Pons (tissue), 1 donor: ENCODE measurements at regions not wholly inside any gene's neighbourhood (a gene's known extent, or its start where the extent isn't known, plus 50 kb on each side); places are given as distances from the start of the nearest gene placed in this dataset.

Experiments
- DNase-seq: peaks from one replicate; pipeline ENCODE4 v3.0.0-alpha.2; 2016; ENCODE audit warnings: low spot score

DNA sequence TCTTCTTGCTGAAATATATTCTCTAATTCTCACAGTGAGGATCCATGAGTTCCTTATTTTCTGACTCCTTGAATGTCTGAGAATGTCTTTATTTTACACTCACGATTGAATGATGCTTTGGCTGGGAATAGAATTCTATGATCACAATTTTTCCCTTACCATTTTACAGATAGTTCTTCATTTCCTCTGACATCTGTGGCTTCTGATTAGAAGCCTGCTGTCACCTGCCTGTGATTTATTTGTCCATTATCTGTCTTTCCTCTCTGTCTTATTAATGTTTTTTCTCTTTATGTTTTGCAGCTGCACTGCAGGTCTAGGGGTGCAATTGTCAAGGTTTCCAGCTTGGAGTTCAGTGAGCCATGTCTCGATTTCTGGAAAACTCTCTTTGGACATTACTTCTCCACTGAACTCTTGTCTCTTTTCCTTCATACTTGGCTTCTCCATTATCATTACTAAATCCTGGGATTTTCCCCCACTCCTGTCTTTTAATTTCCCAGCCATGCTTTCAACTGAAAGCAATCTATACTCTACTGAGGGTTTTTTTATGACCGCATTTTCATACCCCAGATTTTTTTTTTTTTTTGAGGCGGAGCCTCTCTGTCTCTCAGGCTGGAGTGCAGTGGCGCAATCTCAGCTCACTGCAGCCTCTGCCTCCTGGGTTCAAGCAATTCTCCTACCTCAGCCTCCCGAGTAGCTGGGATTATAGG, 85.8 kb upstream of the PRNP start:
- no peak for DNase-seq

DNA sequence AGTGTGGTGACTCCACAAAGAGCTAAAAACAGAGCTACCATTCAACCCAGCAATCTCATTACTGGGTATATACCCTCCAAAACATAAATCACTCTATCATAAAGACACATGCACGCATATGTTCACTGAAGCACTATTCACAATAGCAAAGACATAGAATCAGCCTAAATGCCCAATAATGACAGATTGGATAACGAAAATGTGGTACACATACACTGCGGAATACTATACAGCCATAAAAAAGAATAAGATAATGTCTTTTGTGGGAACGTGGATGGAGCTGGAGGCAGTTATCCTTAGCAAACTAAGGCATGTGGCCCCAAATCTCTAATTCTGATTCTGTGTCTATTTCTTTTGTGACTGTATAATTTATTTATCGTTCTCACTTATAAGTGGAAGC, 89.0 kb upstream of the PRNP start:
- DNase-seq: no peak

DNA sequence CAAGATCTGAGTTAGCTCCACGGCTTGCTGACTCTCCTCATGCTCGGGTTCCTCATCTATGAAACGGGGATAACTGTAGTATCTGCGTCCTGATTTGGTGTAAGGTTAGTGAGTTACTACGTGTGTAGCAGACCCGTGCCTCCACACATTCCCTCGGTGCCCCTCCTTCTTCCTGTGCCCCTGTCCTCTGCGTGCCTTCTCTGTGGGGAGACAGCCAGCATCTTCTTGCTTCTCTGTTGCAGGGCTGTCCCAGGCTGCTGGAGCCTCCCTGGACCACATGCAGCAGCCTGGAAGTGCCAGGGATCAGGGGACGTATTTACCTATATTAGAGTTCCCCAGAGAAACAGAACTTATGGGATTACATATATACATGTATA, 93.1 kb upstream of the PRNP start:
- DNase-seq: no peak

DNA sequence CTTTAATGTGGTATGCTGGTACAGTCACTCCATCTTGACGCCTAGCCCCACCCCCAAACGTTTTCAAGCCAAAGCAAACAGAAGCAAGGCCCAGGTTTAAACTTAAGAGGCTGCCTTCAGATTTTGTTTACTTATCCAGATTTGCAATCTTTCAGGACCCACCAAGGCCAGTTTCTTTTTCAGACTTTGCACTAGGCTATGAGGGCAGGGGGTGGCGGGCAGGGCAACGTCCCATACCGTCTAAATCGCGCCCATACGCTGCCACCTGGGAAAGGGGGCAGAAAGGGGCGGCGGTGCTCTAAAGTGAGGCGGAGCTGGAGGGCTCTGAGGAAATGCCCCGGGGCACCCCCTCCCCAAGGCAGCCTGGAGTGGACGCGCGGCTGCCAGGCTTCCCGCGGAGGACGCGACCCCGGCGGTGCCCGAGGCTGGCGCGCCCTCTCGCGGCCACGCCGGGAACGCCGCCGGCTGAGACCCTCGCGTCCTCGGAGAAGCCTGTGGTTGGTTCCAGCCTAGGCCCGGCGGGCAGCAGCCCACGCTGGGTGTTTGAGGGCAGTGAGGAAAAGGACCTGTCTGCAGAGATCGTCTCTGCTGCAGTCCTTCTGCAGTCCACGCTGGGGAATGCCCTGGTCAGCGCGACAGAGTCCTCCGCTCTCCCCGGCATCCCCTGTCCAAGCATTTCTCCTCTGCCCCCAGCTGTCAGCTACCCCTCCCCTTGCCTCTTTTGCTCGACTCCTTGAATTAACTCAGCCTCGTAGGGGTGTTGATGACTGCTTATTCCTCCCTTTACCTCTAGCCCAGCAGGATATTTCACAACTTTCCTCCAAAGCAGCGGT, 93.7 kb upstream of the PRNP start:
- DNase-seq: no peak

DNA sequence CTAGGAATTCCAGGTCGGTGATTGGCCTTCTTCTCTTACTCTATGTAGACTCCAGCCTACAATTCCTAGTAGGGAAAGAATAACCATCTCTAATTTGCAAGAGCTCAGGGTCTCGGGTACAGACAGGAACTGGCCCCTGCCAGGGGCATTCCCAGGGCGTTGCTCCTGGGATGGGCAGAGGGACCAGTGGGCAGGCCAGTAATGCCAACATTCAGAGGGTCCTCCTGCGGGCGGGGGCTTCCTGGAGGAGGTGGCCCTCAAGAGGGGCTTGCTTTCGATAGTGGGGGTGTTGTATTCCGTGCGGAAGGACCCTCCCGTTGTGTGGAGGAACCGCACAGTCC, 94.3 kb upstream of the PRNP start:
- no peak for DNase-seq

DNA sequence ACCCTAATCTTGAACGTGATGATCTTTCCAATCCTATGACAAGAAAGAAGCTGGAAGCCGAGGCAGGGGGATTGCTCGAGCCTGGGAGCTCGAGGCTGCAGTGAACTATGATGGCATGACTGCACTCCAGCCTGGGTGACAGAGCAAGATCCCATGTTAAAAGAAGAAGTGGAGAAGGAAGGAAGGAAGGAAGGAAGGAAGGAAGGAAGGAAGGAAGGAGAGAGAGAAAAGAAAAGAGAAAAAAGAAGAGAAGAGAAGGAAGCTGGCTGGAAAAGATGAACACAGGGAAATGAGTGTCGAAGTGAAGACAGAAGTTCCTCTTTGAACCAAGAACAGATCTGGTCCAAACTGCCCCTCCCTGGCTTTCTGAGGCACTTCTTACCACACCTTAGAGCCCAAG, 100.5 kb upstream of the PRNP start:
- DNase-seq: no peak

DNA sequence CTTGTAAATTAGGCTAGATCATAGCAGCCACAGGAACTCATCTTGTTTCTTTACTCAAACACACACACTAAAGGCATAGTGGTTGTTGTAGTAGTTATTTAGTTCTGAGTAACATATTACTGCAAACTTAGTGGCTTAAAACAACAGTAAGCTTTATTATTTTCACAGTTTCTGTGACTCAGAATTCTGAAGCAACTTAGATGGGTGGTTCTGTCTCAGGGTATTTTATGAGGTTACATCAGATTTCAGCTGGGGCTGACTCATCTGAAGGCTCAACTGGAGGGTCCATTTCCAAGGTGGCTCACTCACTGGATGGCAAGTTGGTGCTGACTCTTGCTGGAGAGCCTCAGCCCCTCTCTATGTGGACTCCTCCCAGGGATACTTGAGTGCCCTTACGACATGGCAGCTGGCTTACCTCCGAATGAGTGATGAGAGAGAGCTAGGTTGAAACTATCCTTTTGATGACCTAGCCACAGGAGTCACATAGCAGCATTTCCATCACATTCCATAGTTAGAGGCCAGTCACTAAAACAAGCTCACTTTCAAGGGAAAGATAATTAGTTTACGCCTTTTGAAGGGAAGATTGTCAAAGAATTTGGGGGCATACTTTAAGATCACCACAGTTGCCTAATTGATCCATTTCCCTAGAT, 101.0 kb upstream of the PRNP start:
- no peak for DNase-seq

DNA sequence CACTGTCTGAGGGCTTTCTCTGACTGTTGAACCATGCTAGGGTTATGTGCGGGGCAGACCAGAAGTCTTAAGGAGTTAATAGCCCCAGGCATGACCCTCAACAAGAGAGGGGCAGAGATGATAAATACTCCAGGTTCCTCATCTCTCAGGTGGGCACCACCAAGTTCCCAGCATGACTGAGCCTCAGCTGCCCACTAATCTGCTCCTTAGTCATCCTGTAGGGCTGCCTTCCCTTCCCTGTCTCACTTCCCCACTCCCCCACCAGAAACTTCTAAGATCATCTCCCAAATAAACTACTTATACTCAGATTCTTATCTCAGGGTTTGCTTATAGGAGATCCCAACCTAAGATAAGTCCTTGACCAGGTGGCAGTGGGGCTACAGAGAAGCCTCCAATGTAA, 101.7 kb upstream of the PRNP start:
- no peak for DNase-seq

DNA sequence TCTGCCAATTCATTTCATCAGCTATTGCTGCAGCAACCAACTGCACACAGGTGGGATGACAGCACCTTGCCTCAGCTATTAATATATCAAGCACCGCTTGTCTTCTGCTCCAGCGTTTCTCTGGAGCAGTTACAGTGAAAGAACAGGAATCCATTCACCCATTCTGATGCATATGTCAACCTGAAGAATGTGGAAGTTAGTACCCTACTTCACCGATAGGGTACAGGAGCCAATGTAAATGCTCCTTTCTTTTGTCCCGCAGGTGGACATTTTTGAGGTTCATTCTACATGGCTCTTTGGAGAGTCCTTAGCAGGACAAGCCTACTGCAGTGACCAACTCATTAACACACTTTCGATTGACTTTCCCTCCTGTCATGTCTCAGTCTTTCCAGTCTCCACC, 104.4 kb upstream of the PRNP start:
- DNase-seq: no peak

DNA sequence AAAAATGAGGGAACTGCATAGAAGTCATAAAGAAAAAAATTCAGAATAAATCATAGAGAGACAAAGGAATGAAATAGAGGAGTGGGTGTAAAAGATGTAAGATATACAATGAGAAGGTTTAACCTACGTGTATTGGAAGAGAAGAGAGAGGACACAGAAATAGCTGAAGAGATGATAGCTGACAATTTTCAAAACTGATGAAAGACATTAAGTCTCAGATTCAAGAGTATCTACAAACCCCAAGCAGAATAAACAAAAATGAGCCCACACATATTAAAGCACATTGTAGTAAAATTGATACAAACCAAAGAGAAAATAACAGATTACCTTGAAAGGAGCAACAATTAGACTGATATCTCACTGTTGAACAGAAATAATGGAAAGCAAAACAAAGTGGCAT, 107.9 kb upstream of the PRNP start:
- no peak for DNase-seq

DNA sequence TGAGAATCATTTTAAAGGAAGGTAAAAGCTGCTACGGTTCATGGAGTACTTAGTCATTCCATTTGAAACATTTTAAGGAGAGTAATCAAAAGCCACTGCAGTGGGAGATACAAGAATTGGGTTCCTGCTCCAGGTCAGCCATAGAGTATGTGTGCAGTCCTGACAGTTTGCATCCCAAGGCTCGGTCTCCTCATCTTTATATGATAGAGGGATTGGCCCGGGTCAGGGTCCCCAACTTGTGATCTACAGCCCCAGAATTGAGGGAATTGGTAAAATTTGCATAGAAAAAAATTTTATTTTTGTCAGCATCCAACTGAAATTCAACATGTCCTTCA, 111.9 kb upstream of the PRNP start:
- DNase-seq: no peak

DNA sequence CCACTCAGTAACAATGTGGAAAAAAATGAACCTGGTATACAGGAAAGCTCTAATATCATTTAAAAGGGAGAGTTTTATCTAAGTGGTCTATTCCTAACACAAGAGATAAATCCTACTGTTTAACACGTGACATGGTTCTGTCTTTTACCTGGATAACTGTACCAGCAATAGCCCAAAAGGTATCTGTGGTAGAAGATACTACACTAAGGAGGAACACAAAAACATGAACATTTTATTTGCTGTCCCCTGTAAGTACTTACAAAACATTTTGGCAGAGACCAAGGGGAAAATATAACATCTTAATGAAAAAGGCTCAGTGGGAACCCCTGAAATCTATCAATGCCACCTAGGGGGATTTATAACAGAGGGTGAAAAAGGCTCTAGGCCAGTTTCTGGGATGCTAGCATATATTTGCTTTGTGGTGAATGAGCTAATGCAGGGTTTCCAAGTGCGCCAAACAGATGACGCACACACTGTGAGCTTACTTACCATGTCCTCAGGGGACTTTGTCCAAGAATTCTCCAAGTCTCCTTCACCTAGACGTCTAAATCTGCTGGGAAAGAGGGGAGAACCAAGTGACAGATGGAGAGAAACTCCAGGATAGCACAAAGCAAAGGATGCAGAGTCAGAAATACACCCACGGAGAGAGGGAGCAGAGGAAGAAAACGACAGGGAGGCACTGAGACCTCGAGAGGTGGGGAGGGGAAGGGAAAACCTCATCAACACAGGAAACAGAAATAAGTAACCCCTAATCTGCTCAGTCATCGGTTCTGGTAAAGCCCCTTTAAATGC, 112.5 kb upstream of the PRNP start:
- DNase-seq: peak; percentile 26

DNA sequence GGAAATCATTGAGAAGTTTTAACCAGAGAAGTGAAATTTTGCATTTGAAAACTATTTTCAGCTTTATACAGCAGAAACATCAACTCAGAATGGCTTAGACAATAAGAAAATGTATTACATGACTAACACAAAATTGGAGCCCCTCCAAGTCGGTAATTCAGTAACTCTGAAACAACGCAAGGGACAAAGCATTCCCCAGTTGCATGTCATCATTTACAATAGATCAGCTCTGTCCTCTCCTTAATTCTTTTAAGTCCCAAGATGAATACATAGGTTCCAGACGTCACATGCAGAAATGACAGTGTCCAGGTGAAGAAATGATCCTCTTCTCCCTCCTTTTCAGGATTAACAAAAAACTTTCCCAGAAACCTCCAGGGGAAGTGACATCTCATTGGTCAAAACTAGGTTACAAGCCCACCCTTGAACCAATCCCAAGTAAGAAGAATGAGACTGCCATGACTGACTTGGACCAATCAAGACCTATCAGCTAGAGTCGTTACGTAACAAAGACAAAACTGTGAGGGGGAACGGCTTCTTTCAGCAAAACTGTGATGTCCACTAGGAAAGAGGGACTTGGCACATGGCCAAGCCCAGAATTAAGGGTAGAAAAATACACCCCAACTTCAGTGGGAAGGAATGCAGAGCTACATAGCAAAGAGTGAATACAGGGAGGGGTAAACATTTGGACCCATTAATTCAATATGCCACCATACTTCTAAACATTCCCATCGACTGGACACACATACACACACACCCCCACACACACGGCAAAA, 114.3 kb upstream of the PRNP start:
- DNase-seq: no peak

DNA sequence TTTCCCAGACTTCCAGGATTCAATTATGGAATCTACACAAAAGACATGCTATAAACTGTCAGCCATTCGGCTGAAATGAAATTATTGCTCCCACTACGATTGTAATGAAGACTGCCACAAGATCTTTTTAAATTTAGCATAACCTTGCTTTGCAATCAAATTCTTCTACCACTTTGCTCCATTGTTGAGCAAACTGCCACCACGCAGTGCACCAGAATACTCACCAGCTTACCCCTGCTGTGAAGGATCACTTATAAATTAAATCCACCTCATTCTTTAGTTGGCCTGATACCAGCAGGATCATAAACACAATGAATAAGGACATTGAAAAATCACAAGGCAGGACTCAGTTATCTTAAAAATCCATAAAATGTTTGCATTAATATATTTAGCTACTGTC, 116.4 kb upstream of the PRNP start:
- no peak for DNase-seq

DNA sequence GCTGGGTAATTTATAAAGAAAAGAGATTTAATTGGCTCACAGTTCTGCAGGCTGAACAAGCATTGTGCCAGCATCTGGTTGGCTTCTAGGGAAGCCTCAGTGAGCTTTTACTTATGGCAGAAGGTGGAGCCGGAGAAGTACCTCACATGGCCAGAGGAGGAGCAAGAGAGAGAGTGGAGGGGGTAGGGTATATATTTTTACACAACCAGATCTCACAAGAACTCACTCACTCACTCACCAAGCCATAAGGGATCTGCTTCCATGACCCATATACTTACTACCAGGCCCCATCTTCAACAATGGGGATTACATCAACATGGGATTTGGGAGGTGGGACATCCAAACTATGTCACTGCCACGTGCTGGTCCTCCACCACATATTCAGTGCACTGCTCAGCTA, 117.2 kb upstream of the PRNP start:
- DNase-seq: no peak

DNA sequence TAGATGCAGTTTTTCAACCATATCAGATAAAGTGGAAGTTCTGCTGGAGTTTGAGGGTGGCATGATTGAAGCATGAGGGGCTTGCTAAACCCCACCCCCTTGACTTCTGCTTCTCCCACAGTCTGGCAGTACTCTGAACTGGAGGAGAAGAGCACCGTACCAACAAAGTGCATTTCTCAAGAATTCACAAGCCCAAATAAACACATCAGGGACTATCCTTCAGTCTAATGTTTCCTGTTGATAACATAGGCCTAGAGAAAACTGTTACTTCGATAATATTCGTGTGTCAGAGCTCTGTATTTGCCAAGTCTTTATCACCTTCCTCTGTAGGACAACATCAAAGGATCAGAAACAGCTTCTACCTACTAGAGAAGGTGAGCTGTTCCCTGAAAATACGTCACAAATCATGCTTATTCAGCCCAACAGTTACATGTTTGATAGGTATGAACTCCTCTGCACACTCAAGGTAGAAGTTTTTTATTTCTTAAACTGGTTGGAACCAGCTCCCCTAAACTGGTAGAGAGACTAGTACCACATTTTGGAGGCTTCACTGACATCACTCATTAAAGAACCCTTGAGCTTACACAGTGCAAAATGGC, 117.8 kb upstream of the PRNP start:
- no peak for DNase-seq

DNA sequence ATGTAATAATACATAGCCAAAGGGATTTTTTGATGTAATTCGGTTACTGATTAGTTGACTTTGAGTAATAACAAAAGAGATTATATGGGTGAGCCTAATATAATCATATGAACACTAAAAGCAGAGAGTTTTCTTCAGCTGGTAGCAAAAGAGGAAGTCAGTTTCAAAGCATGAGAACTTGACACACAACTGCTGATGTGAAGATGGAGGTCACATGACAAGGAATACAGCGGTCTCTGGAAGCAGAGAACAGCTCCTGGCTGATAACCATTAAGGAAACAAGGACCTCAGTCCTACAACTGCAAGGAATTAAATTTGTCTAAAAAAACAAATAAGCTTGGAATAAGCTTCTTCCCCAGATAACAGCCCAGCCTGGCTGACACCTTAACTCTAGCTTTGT, 119.1 kb upstream of the PRNP start:
- DNase-seq: no peak

DNA sequence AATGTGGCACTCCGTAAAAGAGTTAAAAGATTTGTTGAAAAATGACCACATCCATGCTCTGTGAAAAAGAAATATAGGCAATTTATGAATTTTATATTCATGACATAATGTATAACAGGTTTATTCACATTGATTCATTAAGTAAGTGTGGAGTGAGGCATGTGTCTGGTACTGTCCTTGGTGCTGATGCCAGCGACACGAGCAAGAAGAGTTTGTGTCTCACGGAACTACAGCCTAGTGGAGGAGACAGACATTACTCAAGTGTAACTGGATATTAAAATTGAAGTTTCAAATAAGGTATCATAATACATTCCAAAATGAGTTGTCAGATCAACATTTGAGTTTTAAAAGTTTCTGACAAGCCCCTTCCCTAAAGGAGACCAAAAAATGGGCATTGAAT, 122.7 kb upstream of the PRNP start:
- DNase-seq: no peak

DNA sequence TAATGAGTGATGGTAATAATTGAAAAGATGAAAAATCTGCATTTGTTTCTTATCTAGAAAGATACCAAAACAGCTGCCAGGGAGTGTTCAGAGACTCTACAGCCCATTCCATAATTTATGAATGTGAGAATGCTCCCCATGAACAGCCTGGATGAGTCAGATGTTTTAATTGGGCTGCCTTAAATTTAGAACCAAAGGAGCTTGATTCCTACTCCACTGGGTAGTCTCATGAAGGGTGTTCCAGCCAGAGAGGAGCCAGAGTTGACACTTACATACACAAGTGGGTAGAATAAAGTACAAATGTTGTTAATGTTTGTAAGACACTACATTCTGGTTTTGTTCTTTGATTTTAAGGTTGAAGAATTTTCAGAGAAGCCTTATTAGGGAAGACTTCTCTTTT, 123.2 kb upstream of the PRNP start:
- no peak for DNase-seq

DNA sequence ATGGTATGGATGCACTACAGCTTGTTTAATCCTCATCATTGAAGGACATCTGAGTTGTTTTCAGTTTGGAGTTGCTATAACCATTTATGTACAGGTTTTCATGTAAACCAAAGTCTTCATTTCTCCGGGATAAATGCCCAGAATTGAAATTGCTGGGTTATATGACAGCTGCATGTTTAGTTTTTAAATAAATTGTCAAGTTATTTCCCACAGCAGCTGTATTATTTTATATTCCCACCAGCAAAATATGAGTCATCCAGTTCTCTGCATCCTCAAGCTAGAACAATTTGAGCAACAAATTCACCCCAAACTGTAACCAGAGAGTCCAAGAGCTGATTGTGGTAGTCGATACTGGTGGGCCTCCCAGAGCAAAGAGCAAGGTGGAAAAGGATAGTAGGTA, 125.6 kb upstream of the PRNP start:
- DNase-seq: no peak

DNA sequence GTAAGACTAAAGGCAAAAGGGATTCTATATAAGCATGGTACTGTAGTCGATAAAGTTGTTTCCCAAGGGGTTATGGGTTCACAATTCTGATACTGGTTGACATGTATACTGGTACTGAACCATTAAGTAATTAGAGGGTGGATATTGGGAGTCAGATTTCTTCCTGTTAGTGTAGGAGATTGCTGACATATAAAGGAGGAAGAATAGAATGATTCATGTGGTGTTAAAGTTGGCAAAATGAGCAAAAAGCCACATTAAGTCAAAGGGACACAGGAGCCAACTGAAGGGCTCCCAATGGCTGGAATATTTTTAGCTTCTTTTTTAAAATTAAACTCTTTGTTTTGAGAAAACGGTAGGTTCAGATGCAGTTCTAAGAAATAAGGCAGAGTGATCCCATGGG, 126.3 kb upstream of the PRNP start:
- DNase-seq: no peak

DNA sequence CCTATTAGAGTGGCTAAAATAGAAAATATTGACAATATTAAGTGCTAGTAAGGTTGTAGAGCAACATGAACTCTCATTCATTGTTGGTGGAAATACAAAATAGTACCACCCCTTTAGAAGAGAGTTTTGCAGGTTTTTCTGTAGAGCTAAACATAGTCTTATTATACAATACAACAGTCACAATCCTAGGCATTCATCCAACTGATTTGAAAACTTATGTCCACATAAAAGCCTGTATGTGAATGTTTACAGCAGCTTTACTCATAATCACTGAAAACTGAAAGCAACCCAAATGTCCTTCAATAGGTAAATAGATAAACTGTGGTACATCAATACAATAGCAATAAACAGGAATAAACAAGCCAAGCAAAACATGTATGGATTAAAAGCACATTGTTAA, 127.2 kb upstream of the PRNP start:
- DNase-seq: no peak
